ENCODE measurements at regions not wholly inside any gene's neighbourhood (a gene's known extent, or its start where the extent isn't known, plus 50 kb on each side); places are given as distances from the start of the nearest gene placed in this dataset.

- TF ChIP-seq CTCF (IDR thresholded peaks at IDR 0.05; ENCODE audit: low read length) (no peak), EZH2 (optimal IDR thresholded peaks at IDR 0.05; ENCODE audit: low read depth, low read length) (no peak)
These were observed 380.7 kb downstream of the RBM43 start for GRCh38 chr2:150880986-150881385.
